Muscle layer of colon (tissue), 2 donors: ENCODE measurements at regions not wholly inside any gene's neighbourhood (a gene's known extent, or its start where the extent isn't known, plus 50 kb on each side); places are given as distances from the start of the nearest gene placed in this dataset.

Experiments
- H3K27ac ChIP-seq: one replicate; pipeline ENCODE4 v1.7.0; 2013; ENCODE audit warnings: low read depth, mild to moderate bottlenecking, low read length, moderate library complexity
- H3K27me3 ChIP-seq, 2 donors: one replicate each; pipeline ENCODE4 v1.7.0; 2013; ENCODE audit warnings: low read length in 2 of 2, mild to moderate bottlenecking in 2 of 2; ENCODE audit not compliant: insufficient read depth in 2 of 2, control insufficient read depth in 1 of 2
- H3K36me3 ChIP-seq: one replicate; pipeline ENCODE4 v1.7.0; 2013; ENCODE audit warnings: mild to moderate bottlenecking, low read length; ENCODE audit not compliant: insufficient read depth
- H3K4me1 ChIP-seq: one replicate; pipeline ENCODE4 v1.7.0; 2013; ENCODE audit warnings: mild to moderate bottlenecking, low read length; ENCODE audit not compliant: insufficient read depth
- H3K4me3 ChIP-seq, 2 donors: one replicate each; pipeline ENCODE4 v1.7.0; 2013; ENCODE audit warnings: low read length in 2 of 2, low read depth in 1 of 2, mild to moderate bottlenecking in 1 of 2, moderate library complexity in 1 of 2
- H3K9ac ChIP-seq: one replicate; pipeline ENCODE4 v1.7.0; 2013; ENCODE audit warnings: low read length
- H3K9me3 ChIP-seq: one replicate; pipeline ENCODE4 v1.7.0; 2013; ENCODE audit warnings: mild to moderate bottlenecking, low read length
- donor health status: abdominal sarcoma.
- donor health status: Adenocarcinoma of cecum.

DNA sequence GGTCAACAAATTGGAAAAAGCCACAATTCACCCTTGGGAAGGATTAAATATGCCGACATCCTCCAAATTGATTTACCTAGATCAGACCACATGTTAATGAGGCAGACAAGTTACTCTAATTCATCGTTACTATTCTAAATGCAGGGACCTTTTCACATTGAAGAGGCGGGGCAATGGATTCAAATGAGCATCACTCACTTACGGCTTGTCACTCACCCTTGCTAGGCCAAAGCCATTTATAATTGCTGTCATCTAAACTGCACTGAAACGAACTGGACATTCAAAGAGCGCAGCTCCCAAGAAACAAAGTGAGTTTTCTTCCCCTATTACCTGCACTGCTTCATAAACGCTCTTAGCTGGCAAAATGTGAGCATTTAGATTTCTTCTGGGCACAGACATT is 313.9 kb downstream of the WDR72 start:
- Histone ChIP-seq H3K4me1 (no peaks in the 10 kb centered on the region), H3K4me3 (no peak overlapping the region), H3K9ac (no peak overlapping the region), H3K27ac (no peak overlapping the region), H3K36me3 (no peaks in the 10 kb centered on the region), H3K9me3 (no peaks in the 10 kb centered on the region), H3K27me3 (no peaks in the 10 kb centered on the region)

DNA sequence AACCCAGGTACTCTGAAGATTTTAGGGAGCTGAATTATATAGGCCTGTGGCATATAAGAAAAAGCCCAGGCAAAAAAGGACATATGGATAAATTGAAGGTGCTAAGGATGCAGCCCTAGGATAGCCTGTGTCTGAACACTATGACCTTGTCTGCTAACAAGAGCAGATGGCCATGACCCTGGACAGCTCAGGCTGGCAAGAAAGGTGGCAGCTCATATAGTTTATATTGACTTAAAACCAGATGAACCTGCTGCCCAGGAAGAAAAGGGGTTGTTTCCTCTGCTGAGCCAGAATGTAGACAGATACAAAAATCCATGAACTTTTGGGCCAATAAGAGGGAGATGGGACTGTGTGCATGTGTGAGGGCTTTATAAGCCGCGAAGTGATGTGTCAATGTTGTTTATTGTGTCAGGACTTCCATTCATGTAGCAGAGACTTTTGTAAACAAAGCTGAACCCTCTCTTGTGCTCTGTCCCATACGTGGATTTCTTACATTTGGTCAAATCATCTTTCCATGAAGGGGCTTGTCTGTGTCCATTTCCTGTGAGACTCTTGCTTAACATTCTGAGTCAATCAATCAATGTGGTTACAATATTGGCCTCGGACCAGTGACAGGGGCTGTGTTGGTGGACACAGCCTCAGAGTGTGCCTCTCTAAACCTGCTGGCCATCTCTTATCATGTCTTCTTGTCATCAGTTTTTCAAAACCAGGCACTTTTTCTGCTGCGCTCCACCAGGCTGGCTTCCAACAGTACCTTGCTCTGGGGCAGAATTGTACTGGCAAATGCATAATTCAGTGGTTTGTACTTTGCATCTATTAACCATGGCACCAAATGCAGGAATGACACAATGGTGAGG is 321.2 kb downstream of the WDR72 start:
- H3K4me3 ChIP-seq: no peak overlapping the region
- no peaks in the 10 kb centered on the region for H3K27me3 ChIP-seq
- no peak overlapping the region for H3K9ac ChIP-seq
- no peaks in the 10 kb centered on the region for H3K4me1 ChIP-seq
- no peak overlapping the region for H3K27ac ChIP-seq
- H3K9me3 ChIP-seq: no peaks in the 10 kb centered on the region
- H3K36me3 ChIP-seq: no peaks in the 10 kb centered on the region

DNA sequence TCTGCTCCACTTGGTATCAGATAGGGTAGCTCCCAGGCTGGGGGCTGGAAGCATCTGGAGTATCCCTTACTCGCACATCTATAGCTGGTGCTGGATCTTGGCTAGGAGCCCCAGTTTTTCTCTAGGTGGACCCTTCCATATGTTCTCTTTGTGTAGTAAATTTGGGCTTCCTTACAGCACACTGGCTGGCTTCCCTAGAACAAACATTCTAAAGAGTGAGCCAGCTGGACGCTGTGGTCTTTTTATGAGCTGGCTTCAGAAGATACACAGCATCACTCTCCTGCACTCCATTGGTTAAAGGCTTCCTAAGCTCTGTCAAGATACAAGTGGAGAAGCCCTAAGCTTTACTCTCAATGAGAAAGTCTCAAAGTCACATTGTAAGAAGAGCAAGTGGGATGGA is 322.1 kb downstream of the WDR72 start:
- Histone ChIP-seq H3K4me3 (no peak overlapping the region), H3K9ac (no peak overlapping the region), H3K4me1 (no peaks in the 10 kb centered on the region), H3K27ac (no peak overlapping the region), H3K9me3 (no peaks in the 10 kb centered on the region), H3K36me3 (no peaks in the 10 kb centered on the region), H3K27me3 (no peaks in the 10 kb centered on the region)

DNA sequence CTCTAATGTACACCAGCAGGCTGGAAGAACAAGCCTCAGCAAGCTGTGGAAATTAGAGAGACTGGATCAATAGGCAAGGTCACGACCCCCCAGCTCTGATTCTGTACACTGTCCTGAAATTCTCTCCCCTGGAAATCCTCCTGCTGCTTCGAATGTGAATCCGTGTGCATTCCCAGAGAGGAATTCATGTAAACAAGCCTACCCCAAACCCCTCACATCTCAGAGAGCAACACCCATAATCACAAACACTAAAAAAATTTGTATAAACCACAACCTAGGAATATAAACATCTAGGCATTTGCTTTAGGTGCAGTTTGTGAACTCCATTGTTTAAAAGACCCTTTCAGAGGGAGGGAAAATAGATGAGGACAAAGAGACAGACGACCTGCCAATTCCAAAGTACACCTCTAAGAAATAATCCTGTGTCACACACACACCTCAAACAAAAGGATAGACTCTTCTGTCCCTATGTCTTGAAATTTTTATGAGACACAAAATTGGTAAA is 325.2 kb downstream of the WDR72 start:
- no peak overlapping the region for H3K4me3 ChIP-seq
- H3K27ac ChIP-seq: no peak overlapping the region
- no peaks in the 10 kb centered on the region for H3K9me3 ChIP-seq
- no peaks in the 10 kb centered on the region for H3K36me3 ChIP-seq
- no peaks in the 10 kb centered on the region for H3K27me3 ChIP-seq
- no peaks in the 10 kb centered on the region for H3K4me1 ChIP-seq
- H3K9ac ChIP-seq: no peak overlapping the region

DNA sequence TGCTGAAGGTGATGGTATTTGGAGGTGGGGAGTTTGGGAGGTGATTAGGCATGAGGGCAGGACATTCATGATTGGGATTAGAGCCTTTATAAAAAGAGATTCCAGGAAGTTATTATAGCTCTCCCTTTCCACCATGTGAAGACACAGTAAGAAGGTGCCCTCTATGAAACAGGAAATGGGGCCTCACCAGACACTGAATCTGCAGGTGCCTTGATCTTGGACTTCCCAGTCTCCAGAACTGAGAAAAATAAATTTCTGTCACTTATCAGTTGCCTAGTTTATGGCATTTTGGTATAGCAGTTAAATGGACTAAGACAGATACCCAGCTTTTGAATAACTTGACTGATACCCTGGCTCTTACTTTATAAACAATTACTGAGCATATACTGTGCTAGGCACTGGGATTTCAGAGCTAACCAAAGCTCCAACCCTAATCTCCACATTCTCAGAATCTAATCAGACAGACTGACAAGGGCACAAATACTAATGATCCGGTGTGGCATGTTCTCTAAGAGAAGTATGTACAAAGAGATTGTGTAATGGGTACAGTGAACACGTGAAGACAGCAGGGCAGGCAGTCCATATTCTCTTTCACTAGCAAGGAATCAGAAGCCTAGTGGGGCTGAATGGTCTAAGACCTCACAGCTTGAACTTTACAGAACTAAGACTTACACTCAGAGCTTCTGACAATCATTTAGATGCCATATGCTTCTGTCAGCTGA is 343.1 kb downstream of the WDR72 start:
- Histone ChIP-seq H3K9me3 (no peaks in the 10 kb centered on the region), H3K4me1 (no peaks in the 10 kb centered on the region), H3K9ac (no peak overlapping the region), H3K27me3 (no peaks in the 10 kb centered on the region), H3K36me3 (no peaks in the 10 kb centered on the region), H3K4me3 (no peak overlapping the region), H3K27ac (no peak overlapping the region)

DNA sequence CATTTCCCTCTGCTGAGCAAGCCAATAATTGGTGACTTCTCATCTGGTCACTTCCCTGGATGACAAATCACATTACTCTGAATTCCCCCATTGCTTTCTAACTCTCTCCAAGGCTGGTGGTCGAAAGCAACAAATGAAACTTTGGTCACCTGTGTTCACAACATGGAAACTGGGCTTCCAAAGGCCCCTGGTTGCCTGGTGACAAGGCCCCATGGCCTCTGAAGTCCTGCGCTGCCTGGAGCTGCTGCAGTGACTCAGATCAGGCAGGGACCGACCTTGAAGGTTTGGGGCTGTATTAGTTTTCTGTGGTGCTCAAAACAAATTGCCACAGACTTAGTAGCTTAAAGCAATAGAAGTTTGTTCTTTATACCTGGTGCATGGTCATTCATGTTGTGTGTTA is 345.3 kb downstream of the WDR72 start:
- no peaks in the 10 kb centered on the region for H3K27me3 ChIP-seq
- H3K9me3 ChIP-seq: no peaks in the 10 kb centered on the region
- no peaks in the 10 kb centered on the region for H3K36me3 ChIP-seq
- no peak overlapping the region for H3K4me3 ChIP-seq
- no peak overlapping the region for H3K9ac ChIP-seq
- no peak overlapping the region for H3K27ac ChIP-seq
- no peaks in the 10 kb centered on the region for H3K4me1 ChIP-seq

DNA sequence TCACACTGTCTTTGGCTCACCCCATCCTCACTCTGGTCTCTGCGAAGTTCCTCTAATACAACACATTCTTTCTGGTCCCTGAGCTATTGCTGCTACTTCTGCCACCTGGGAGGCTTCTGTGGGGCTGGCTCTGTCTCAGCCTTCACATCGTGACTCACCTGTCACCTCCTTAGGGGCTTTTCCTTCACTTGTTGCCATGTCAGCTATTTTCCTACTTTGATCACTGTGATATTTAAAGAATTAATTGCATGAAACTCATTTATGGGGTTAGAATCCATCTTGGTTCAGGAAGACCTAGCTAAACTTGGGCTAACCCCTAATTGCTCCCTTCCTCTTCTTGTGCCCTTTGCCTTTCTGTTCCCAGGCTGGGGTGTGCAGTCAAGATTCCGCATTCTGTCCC is 346.9 kb downstream of the WDR72 start:
- Histone ChIP-seq H3K27me3 (no peaks in the 10 kb centered on the region), H3K27ac (no peak overlapping the region), H3K9me3 (no peaks in the 10 kb centered on the region), H3K4me3 (no peak overlapping the region), H3K9ac (no peak overlapping the region), H3K4me1 (no peaks in the 10 kb centered on the region), H3K36me3 (no peaks in the 10 kb centered on the region)

DNA sequence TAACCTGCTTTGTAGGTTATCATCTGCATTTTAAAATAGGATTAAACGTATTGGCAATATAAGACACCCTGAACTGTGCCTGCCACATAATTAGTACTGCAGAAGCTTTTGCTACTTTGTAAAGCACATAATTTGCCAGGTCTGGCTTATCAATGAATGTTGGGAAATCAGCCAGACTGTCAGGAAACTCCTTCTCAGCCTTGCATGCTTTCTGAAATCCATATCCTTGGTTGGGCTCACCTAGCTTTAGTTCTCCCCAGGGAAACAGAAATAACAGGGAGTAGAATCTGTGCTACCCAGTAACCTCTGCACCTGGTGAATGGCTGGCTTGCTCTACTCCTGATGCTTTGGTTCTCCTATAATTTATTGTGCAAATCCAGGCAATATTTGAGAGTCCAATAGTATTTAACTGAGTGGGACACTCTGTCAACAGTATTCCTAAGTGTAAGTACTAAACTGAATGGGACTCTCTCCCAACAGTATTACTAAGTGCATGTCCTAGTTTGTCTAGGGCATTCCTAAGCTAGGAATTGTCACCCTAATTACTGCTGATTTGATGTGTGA is 354.5 kb downstream of the WDR72 start:
- no peaks in the 10 kb centered on the region for H3K9me3 ChIP-seq
- no peaks in the 10 kb centered on the region for H3K4me1 ChIP-seq
- H3K4me3 ChIP-seq: no peak overlapping the region
- no peak overlapping the region for H3K27ac ChIP-seq
- H3K27me3 ChIP-seq: no peaks in the 10 kb centered on the region
- no peak overlapping the region for H3K9ac ChIP-seq
- H3K36me3 ChIP-seq: no peaks in the 10 kb centered on the region

DNA sequence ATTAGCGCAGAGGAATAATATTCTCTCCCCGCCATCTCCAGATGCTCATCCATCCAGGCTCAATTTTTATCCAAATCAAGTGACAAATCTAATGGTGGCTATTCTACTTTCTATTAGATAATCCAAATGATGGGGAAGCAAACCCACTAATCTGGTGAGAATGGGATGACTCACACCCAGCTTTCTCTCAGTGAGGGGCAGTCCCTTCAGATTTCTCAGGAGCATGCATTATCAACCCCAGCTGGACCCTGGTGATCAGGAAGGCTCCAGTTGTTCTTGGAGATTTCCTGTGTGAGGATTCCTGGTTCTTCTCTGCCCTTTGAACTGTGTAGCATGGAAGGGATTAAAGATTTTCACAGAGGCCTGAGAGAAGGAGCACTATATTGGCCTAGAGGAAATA is 358.0 kb downstream of the WDR72 start:
- Histone ChIP-seq H3K36me3 (no peaks in the 10 kb centered on the region), H3K4me3 (no peak overlapping the region), H3K27me3 (no peaks in the 10 kb centered on the region), H3K9ac (no peak overlapping the region), H3K4me1 (no peaks in the 10 kb centered on the region), H3K9me3 (no peaks in the 10 kb centered on the region), H3K27ac (no peak overlapping the region)

DNA sequence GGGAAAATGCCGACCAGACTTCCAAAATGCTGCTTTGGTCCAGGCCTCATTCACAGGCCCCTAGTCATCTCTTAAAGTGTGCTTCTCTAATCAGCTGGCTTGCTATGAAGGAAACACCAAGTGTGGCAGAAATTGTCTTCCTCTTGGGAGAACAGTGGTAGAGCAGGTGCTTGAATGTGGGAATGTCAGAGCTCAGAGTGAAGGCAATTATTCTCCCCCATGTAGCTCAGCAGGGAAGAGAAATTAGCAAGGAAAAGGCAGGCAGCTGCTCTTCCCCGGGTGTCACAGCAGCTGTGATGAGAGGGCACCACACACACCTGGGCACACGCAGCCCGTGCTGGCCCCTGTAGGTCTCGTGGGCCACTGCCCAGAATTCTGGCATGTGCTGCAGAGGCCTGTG is 358.5 kb downstream of the WDR72 start:
- Histone ChIP-seq H3K27ac (no peak overlapping the region), H3K9me3 (no peaks in the 10 kb centered on the region), H3K9ac (no peak overlapping the region), H3K4me1 (no peaks in the 10 kb centered on the region), H3K4me3 (no peak overlapping the region), H3K27me3 (no peaks in the 10 kb centered on the region), H3K36me3 (no peaks in the 10 kb centered on the region)

DNA sequence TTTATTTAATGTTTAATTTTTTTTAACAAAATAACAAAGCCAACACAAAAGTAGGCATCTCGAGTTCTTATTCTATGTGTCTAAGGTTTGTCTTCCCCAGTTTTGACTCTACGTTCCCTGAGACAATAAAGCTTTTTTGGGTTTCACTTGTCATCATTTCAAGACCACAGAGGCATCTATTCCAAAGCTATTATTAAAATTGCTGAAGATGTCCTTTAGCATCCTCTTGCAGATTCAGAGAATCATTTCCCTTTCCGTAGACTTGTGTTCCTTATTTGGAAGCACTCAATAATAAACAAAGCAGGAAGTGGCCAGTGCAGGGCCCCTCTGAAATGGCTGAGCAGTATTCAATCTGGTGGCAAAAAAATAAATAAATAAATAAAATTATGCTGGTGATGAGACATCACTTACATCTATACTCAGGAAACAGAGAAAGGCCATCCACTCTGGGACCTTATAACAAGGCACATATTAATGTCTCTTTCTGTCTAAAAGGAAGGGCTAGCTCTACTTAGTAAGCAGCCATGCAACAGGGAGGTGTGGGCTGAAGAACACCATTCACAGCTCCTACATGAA is 362.3 kb downstream of the WDR72 start:
- no peak overlapping the region for H3K9ac ChIP-seq
- no peak overlapping the region for H3K4me3 ChIP-seq
- H3K27me3 ChIP-seq: no peaks in the 10 kb centered on the region
- no peaks in the 10 kb centered on the region for H3K4me1 ChIP-seq
- no peaks in the 10 kb centered on the region for H3K36me3 ChIP-seq
- H3K27ac ChIP-seq: no peak overlapping the region
- H3K9me3 ChIP-seq: no peaks in the 10 kb centered on the region
